ENCODE measurements at regions not wholly inside any gene's neighbourhood (a gene's known extent, or its start where the extent isn't known, plus 50 kb on each side); places are given as distances from the start of the nearest gene placed in this dataset.

- DNase-seq (ENCODE audit: low read depth, low spot score), result no peak
These were observed 50.4 kb upstream of the CTNNBL1 start for GRCh38 chr20:37643400-37643799.

DNA sequence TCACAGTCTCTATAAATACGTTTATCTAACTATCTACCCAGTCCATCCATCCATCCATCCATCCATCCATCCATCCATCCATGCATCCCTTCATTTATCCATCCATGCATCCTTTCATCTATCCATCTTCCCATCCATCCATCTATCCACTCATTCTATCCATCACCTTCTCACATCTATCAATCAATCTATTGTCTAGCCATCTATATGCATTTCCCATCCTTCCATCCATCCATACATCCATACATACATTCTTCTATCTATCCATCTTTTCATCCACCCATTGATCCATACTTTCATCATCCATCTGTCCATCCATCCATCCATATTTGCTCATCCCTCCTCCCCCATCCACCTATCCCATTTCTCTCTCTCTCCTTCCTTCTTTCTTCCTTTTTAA is 51.6 kb upstream of the CTNNBL1 start:
- DNase-seq (ENCODE audit: low read depth, low spot score), result no peak

DNA sequence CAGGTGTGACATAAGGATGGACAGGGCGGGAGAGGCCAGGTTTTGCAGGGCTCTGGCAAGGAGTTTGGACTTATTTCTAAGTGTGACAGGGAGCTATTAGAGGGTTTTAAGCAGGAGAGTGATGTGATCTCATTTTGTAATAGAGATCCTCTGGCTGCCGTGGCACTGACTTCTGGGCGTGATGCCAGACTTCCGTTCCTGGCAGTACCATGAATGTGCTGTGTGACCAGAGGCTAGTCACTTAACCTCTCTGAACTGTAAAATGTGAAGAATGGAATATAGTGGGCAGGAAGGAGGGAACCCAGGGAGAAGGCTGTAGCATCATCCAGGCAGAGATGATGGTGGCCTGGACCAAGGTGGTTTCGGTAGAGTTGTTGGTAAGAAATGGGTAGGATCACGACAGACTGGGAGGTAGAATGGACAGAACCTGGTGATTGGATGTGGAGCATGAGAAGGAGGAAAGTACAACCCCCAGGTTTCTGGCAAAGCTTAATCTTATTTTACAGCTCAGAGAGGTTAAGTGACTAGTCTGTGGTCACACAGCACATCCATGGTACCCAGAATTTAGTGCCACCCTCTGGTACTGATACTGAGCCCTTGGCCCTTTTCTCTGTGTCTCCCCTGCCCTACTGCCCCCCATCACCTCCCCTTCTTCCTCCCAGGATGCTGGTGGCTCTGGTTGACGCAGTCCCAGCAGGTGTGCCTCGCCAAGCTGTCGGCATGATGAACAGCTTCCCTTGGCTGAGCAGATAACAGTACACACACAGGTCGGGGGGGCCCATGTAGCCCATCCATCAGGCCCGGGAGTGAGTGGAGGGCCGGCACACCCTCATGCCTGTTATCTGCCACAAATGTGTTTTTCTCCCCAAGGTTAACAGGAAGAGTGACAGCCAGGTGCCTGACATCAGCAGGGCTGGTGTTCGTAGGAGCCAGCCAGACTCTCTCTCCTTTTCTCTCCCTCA is 52.9 kb upstream of the CTNNBL1 start:
- no peak for DNase-seq (ENCODE audit: low read depth, low spot score)

GRCh38 chr20:37638527-37638926 is 55.3 kb upstream of the CTNNBL1 start:
- DNase-seq (ENCODE audit: low read depth, low spot score), result no peak

- no peak for DNase-seq (ENCODE audit: low read depth, low spot score)
These were observed 56.9 kb upstream of the CTNNBL1 start for GRCh38 chr20:37636977-37637376.

- DNase-seq (ENCODE audit: low read depth, low spot score), result no peak
These were observed 57.4 kb upstream of the CTNNBL1 start for GRCh38 chr20:37636212-37636975.

DNA sequence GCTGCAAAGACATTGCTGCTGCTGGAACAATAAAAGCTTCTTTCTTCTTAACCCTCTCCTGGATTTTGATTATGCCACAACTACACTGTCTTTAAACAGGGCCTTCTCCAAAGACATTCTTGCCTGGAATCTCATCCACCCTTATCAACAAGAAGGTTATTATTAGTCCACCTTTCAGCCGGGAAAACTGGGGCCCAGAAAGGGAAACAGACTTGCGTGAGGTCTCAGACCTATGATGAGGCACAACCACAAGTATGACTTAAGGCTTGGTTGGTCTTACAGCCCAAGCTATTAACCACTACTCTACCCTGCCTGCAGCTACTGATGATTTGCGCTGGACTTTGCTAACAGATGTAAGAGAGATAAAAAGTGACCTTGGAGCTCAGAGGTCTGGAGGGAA is 62.8 kb upstream of the CTNNBL1 start:
- no peak for DNase-seq (ENCODE audit: low read depth, low spot score)

GRCh38 chr20:37630166-37630565 is 63.7 kb upstream of the CTNNBL1 start:
- no peak for DNase-seq (ENCODE audit: low read depth, low spot score)

DNA sequence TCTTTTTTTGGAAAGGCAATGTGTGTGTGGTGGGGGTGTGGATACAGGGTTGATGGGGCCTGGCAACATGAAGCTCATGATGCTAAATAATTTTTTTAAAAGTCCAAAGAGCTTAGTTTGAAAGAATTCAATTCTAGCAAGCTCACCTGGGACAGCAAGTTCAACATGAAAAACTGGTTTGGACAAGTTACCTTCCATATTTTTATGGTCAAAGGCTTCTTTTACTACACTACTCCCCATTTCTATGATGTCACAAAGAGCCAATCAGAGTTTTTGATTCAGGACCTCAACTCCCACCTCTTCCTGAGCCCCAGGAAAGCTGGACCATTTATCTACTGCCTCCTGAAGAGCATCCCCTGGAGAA is 66.1 kb upstream of the CTNNBL1 start:
- no peak for DNase-seq (ENCODE audit: low read depth, low spot score)

- peak; percentile 76 for DNase-seq (ENCODE audit: low read depth, low spot score)
These were observed 66.6 kb upstream of the CTNNBL1 start for GRCh38 chr20:37627060-37627766.

DNA sequence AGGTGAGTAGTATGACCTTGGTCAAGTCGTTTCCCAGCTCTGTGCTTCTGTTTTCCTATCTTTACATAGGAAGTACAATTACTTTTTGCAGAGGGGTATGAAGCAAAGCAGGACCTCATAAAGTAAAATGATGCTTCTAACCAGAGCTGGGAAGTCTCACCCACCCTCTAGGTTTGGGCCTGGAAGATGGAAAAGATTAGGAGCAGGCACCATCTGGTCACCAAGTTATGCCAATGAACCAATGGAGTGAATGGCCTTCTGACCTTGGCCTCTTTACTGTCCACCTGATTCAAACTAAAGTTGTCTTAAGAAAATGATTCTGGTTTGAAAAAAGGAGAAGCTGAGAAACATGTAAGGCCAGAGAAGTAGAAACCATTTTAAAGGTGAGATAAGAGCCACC is 68.9 kb upstream of the CTNNBL1 start:
- no peak for DNase-seq (ENCODE audit: low read depth, low spot score)

DNA sequence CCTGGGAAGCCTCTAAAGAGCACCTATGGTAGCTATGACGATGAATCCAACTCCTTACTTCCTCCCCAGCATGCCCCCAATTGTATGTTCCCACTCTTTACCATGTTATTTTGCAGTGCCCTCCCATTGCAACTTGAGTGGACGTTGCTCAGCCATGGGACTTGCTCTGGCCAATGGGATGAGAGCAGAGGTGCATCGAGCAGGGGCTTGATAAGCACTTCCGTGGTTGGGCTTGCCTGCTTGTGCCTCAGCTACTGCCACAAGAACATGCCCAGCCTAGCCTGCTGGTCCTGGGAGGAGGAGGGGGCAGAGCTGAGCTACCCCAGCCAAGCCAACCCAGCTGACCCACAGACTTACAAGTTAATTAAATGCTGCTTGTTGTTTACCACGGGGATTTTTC is 71.1 kb upstream of the CTNNBL1 start:
- DNase-seq (ENCODE audit: low read depth, low spot score), result peak; percentile 57

DNA sequence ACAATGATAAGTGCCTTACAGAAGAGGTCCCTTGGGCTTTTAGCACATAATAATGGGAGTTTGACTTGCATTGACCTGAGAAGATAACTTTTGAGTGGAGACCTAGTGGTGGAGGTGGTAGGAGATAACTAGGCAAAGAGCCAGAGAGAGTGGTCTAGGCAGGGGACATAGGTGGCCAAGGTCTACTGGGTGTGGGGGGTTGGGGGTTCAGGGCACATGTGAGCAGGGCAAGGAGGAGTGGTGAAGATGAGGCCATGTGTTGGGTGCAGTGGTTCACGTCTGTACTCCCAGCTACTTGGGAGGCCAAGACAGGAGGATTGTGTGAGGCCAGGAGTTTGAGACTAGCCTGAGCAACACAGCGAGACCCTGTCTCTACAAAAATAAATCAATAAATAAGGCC is 74.3 kb upstream of the CTNNBL1 start:
- no peak for DNase-seq (ENCODE audit: low read depth, low spot score)

DNA sequence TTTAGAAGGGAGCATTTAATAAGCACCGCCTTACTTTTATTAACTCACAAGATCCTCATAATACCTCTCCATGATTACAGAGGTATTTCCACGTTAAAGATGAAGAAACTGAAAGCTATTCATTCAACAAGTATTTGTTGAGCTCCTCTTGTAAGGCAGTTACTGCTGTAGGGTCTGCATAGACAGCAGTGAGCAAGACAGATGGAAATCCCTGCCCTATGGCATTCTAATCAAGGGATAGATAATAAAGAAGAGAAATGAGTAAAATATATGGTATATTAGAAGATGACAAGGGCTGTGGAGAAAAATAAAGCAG is 77.8 kb upstream of the CTNNBL1 start:
- no peak for DNase-seq (ENCODE audit: low read depth, low spot score)

DNA sequence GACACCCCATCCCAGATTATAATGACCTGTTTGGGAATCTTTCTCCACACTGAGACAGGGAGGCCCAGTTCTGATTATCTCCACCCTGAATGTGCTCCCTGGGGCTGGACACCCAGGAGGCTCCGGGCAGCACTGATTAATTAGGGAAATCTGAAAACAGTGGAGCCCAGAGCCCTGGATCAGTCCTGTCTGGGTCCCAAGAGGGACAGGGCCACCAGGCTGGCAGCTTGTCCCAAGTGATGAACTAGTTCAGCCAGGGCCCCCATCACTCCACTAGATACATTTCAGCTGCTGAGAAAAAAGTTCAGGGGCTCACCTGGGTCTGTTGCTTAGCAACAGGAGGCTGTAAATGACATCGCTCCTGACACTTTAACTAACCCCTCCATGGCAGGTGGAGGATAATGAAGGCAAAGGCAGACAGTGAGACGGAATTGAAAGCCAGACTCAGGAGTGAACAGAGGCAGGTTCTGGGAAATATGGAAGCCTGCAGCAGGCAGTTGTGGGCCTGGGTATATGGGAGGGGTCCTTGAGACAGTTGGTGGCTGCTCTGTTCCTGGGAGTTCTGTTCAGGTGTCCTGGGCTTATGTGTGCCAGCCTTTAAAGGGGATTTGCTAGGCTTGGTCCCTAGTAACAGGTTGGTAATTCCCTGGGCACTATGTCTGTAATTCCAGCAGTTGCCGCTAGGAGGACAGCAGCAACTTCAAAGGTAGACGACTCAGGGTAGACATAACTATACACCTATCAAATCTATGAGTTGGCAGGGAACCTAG is 78.3 kb upstream of the CTNNBL1 start:
- peak; percentile 50 for DNase-seq (ENCODE audit: low read depth, low spot score)

DNA sequence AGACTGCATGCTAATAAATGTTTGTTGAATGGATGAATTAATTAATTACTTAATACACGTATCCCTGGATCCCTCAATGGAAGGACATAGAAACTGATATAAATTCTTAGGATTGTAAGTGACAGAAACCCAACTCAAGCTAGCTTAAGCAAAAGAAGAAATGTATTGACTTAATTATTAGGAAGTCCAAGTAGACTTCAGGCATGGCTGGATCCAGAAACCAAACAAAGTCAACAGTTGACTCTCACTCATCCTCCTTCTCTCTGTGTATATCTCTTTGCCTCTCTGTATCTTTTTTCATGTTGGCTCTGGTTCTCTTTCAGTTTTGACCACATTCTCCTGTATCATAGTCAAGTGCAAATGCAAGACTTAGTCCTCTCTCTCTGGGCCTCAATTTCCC is 82.0 kb upstream of the CTNNBL1 start:
- no peak for DNase-seq (ENCODE audit: low read depth, low spot score)

GRCh38 chr20:37611346-37611745 is 82.5 kb upstream of the CTNNBL1 start:
- DNase-seq (ENCODE audit: low read depth, low spot score), result no peak

GRCh38 chr20:37610203-37610798 is 82.6 kb upstream of the BLCAP start:
- no peak for DNase-seq (ENCODE audit: low read depth, low spot score)

DNA sequence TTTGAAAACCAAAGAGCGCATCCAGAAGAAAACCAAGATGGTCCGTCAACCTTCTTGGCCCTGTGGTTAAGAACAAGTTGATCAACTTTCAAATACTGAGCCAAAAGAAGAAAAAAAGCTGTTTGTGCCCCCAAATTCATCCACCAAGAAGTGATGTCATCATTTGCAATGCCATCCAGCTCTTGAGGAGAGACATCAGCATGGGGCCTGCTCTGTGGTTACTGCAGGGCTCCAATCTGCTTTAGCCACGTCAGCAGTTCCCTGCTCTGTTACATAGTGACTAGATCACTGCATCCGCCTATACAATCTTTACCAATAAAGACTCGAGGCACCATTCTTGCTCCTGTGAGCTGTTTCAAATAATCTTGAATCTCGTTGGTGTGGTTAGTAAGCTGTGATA is 75.0 kb upstream of the BLCAP start:
- DNase-seq (ENCODE audit: low read depth, low spot score), result no peak

GRCh38 chr20:37600486-37600885 is 72.8 kb upstream of the BLCAP start:
- no peak for DNase-seq (ENCODE audit: low read depth, low spot score)
